GM21717 (cell line): ENCODE measurements at regions not wholly inside any gene's neighbourhood (a gene's known extent, or its start where the extent isn't known, plus 50 kb on each side); places are given as distances from the start of the nearest gene placed in this dataset.
"Not testable (repeated sequence)": the region's sequence is repeated elsewhere in the genome, so short reads cannot be mapped to it uniquely, and the experiment has no call there.

Experiments used
- ATAC-seq: cut with Tn5 transposase; IDR thresholded peaks from one replicate; pipeline ENCODE4 v1.9.1; 2021; ENCODE audit warnings: mild to moderate bottlenecking, moderate library complexity; ENCODE audit not compliant: unreplicated experiment

- ATAC-seq = no peak
These were observed 172.1 kb downstream of the GOLGA6L6 start for GRCh38 chr15:20369500-20369899.

GRCh38 chr15:20368974-20369373 is 172.6 kb downstream of the GOLGA6L6 start:
- no peak for ATAC-seq

- ATAC-seq = no peak
These were observed 174.5 kb downstream of the GOLGA6L6 start for GRCh38 chr15:20367093-20367492.

- not testable (repeated sequence) for ATAC-seq
These were observed 178.0 kb downstream of the GOLGA6L6 start for GRCh38 chr15:20363591-20363990.

- no peak for ATAC-seq
These were observed 180.5 kb downstream of the GOLGA6L6 start for GRCh38 chr15:20361091-20361490.

- no peak for ATAC-seq
These were observed 182.7 kb downstream of the GOLGA6L6 start for GRCh38 chr15:20358779-20359414.

- ATAC-seq = no peak
These were observed 183.4 kb downstream of the GOLGA6L6 start for GRCh38 chr15:20358066-20358778.

GRCh38 chr15:20357481-20358065 is 184.0 kb downstream of the GOLGA6L6 start:
- no peak for ATAC-seq

- no peak for ATAC-seq
These were observed 184.6 kb downstream of the GOLGA6L6 start for GRCh38 chr15:20356911-20357480.

GRCh38 chr15:20356444-20356910 is 185.1 kb downstream of the GOLGA6L6 start:
- ATAC-seq = peak; percentile 38

GRCh38 chr15:20355256-20355868 is 186.2 kb downstream of the GOLGA6L6 start:
- ATAC-seq = no peak

GRCh38 chr15:20354884-20355223 is 186.7 kb downstream of the GOLGA6L6 start:
- not testable (repeated sequence) for ATAC-seq

GRCh38 chr15:20353966-20354883 is 187.4 kb downstream of the GOLGA6L6 start:
- no peak for ATAC-seq

GRCh38 chr15:20352241-20353200 is 189.1 kb downstream of the GOLGA6L6 start:
- ATAC-seq = no peak

- no peak for ATAC-seq
These were observed 190.1 kb downstream of the GOLGA6L6 start for GRCh38 chr15:20351448-20351971.

- no peak for ATAC-seq
These were observed 191.7 kb downstream of the GOLGA6L6 start for GRCh38 chr15:20349774-20350498.

GRCh38 chr15:20348900-20349773 is 192.5 kb downstream of the GOLGA6L6 start:
- no peak for ATAC-seq
